ENCODE measurements at regions not wholly inside any gene's neighbourhood (a gene's known extent, or its start where the extent isn't known, plus 50 kb on each side); places are given as distances from the start of the nearest gene placed in this dataset.

DNA sequence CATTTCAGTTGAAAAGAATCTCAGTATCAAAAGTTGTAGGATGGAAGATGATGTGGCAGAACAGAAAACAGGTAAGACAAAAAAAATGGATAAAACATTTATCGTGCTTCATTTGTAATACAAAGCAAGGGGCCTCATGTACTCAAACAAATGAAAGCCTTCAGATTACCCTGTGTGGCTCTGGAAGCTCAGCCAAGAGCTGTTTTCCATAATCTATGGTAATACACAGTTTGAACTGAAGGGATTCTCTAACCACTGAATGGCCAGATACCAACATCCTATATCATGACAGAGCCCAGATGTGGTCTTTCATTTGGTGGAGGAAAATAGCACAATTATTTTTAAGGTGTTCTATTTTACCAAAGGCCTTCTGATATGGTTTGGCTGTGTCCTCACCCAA, 272.1 kb upstream of the RND3 start:
- TF ChIP-seq EZH2 (IDR thresholded peaks at IDR 0.05; ENCODE audit: borderline replicate concordance) (no peak), EZH2phosphoT487 (IDR thresholded peaks at IDR 0.05; ENCODE audit: low read depth, severe bottlenecking, unreplicated experiment) (no peak)
